ENCODE measurements at regions not wholly inside any gene's neighbourhood (a gene's known extent, or its start where the extent isn't known, plus 50 kb on each side); places are given as distances from the start of the nearest gene placed in this dataset.

DNA sequence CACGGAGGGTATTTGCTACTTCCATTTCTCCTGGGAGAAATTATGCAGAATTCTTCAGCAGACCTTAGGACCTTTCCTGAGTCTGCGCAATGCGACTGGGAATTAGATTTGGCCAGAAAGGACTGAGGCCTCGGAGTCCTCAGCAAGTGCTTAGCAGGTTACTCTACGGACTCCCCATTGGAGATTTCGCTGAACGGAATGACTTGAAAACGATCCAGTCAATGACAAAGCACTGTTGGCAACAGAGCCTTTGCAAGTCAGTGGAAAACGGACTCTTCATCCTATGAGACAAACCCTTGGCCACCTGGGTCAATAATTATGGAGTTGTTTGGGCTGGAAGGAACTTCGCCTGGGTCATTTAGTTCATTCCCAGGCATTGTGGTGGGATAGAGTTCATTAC is 107.4 kb downstream of the FAM204A start:
- TF ChIP-seq, protein P1, sequence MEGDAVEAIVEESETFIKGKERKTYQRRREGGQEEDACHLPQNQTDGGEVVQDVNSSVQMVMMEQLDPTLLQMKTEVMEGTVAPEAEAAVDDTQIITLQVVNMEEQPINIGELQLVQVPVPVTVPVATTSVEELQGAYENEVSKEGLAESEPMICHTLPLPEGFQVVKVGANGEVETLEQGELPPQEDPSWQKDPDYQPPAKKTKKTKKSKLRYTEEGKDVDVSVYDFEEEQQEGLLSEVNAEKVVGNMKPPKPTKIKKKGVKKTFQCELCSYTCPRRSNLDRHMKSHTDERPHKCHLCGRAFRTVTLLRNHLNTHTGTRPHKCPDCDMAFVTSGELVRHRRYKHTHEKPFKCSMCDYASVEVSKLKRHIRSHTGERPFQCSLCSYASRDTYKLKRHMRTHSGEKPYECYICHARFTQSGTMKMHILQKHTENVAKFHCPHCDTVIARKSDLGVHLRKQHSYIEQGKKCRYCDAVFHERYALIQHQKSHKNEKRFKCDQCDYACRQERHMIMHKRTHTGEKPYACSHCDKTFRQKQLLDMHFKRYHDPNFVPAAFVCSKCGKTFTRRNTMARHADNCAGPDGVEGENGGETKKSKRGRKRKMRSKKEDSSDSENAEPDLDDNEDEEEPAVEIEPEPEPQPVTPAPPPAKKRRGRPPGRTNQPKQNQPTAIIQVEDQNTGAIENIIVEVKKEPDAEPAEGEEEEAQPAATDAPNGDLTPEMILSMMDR (IDR thresholded peaks at IDR 0.05; ENCODE audit: low read depth, low read length, missing control alignments), result no peak
- no peak for DNase-seq (ENCODE audit: low read depth)

DNA sequence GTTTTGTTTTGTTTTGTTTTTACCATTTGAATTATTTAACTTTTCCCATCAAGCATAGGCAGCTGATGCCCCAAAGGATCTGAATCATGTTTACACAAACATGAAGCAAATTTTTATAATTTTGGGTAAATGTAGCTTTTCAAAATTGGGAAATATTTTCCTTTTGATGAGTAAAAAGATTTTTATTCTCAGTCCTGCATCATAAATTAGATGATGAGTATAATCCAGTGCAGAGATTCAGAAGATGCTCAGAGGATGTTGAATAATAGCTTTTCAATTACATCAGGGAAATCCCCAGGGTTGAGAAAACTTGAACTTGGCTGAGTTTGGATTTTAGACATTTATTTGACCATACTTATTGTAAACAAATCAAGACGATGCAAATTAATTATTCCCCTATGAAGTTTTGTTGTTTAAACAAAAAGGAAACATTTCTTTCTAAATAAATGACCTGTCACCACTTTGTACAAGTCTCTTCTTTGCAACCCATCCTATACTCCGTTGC is 121.7 kb downstream of the FAM204A start:
- DNase-seq (ENCODE audit: low read depth), result no peak
- no peak overlapping the region for H3K4me3 ChIP-seq (ENCODE audit: low read depth, low read length)
- TF ChIP-seq, protein P1 (IDR thresholded peaks at IDR 0.05; ENCODE audit: low read depth, low read length, missing control alignments), result no peak

More for the DNA sequence above, 107.4 kb downstream of the FAM204A start:
- no peak overlapping the region for H3K4me3 ChIP-seq (ENCODE audit: low read depth, low read length)

DNA sequence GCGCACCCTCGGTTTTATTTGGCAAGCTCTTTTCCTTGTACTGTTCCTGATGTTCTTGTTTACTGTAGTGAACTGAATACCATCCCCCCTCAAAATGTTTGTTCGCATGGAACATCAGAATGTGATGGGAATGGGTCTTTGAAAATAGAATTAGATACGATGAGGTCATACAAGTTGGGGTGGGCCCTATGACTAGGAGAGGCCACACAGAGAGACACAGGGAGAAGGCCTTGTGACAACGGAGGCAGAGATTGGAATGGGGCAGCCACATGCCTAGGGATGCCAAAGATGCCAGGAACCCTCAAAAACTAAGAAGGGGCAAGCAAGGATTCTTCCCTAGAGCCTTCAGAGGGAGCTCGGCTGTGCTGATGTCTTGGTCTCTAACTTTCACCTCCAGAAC is 123.6 kb downstream of the FAM204A start:
- TF ChIP-seq, protein P1 (IDR thresholded peaks at IDR 0.05; ENCODE audit: low read depth, low read length, missing control alignments), result no peak
- H3K4me3 ChIP-seq (ENCODE audit: low read depth, low read length), result no peak overlapping the region
- no peak for DNase-seq (ENCODE audit: low read depth)

DNA sequence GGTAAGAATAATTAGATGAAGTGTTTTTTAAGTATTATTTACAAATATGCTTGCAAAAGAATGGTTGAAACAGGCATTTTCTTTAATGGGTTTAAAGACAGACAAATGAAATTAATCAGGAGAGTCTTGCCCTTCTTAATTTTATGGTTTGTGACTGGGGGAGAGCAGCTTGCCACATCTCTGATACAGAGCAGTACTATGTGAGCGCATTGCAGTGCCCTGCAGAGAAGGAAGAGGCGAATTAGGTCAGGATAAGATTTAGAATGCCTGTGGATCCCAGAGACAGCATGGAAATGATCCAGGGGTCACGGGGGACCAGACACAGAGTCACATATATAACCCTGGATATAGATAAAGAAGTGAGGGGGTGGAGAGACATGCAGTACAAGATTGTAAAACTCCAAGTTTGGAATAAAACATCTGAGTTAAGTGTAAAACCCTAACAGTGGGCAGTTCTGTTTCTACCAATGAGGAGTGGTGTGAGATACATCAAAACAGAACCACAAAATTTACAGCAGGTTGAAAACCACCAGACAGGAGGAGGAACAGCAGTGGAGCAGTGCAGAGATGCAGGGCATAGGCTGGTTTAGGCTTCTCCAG is 125.5 kb downstream of the FAM204A start:
- TF ChIP-seq, protein P1 (IDR thresholded peaks at IDR 0.05; ENCODE audit: low read depth, low read length, missing control alignments), result no peak
- no peak for DNase-seq (ENCODE audit: low read depth)
- no peak overlapping the region for H3K4me3 ChIP-seq (ENCODE audit: low read depth, low read length)

DNA sequence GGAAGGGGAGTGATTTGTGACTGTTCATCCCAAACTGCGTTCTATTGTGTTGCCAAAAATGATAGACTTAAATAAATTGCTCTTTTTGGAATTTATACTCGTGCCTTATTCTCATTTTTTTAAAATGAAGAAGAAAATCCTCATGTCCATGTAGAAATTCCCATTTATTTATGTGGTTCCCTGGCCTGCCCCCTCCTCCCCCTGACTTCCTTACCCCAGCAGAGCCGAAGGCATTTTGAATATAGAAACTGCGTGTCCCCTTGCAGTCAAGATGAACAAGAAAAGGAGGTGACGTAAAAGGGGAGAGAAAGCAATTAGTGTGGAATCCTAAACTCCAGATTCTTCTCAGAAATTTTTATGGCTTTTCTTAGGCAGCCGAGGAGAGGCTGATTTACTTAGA is 126.1 kb downstream of the FAM204A start:
- TF ChIP-seq, protein P1 (IDR thresholded peaks at IDR 0.05; ENCODE audit: low read depth, low read length, missing control alignments), result no peak
- DNase-seq (ENCODE audit: low read depth), result no peak
- no peak overlapping the region for H3K4me3 ChIP-seq (ENCODE audit: low read depth, low read length)

DNA sequence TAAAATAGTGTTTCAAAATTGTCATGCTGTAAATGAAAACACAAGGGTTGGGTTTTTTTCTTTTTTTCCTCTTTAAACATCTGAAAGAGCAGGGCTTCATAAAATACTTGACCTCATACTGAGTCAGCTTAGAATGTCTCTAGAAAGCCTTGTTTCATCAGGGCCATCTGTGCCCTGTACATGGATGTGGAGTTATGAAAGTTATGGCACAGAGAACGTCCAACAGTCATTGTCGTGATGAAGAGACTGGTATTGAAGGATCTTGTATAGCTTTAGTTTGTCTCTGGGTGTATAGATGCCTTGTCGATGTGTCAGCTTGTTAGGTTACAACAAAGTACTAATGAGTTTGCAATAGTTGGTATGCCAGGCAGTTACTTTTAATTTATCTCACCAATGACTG is 127.3 kb downstream of the FAM204A start:
- no peak overlapping the region for H3K4me3 ChIP-seq (ENCODE audit: low read depth, low read length)
- no peak for DNase-seq (ENCODE audit: low read depth)

More for the DNA sequence above, 127.3 kb downstream of the FAM204A start:
- TF ChIP-seq, protein P1 (IDR thresholded peaks at IDR 0.05; ENCODE audit: low read depth, low read length, missing control alignments), result no peak
